GM12891 (cell line): ENCODE measurements at regions not wholly inside any gene's neighbourhood (a gene's known extent, or its start where the extent isn't known, plus 50 kb on each side); places are given as distances from the start of the nearest gene placed in this dataset.

Experiments
- PAX5 ChIP-seq: IDR thresholded peaks from 2 replicates; pipeline ENCODE4 v1.6.1; 2011; ENCODE audit warnings: low read length, moderate library complexity, mild to moderate bottlenecking; ENCODE audit not compliant: insufficient read depth, severe bottlenecking
- POLR2A ChIP-seq: IDR thresholded peaks from 2 replicates; pipeline ENCODE4 v1.6.1; 2011; ENCODE audit warnings: low read depth, low read length, control low read depth
- POLR2AphosphoS5 ChIP-seq: IDR thresholded peaks from 2 replicates; pipeline ENCODE4 v1.6.1; 2011; ENCODE audit warnings: low read depth, low read length, control low read depth
- SPI1 ChIP-seq: IDR thresholded peaks from 2 replicates; pipeline ENCODE4 v1.6.1; 2011; ENCODE audit warnings: low read depth, low read length, control low read depth

DNA sequence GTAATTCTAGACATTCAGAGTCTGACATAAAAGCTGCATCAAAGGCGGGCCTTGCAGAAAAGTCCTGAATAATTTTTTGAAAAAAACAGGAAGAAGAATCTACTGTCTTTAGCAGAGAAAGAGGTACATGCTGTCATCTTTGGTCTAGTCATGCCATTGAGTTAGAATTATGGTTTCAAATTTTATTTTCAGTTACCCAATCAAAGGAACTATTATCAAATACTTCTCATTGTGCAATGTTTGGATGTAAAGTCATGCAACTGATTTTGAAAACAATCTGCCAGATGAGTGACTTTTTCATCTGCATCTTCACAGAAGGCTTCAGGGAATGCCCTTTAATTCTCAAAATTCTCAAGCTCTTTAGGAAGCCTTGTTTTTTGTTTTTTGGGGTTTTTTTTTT, 803.5 kb downstream of the FLRT2 start:
- TF ChIP-seq PAX5 (no peak), SPI1 (no peak), POLR2A (no peak), POLR2AphosphoS5 (no peak)
